ENCODE measurements at regions not wholly inside any gene's neighbourhood (a gene's known extent, or its start where the extent isn't known, plus 50 kb on each side); places are given as distances from the start of the nearest gene placed in this dataset.

- TF ChIP-seq CTCF (IDR thresholded peaks at IDR 0.05) (no peak), POLR2A (IDR thresholded peaks at IDR 0.05) (no peak), POLR2AphosphoS5 (IDR thresholded peaks at IDR 0.05) (no peak), EP300 (IDR thresholded peaks at IDR 0.05; ENCODE audit: low read depth) (no peak)
Observed at GRCh38 chr7:85529201-85529600, 342.3 kb upstream of the SEMA3D start.
